GM12878 (cell line): ENCODE measurements at regions not wholly inside any gene's neighbourhood (a gene's known extent, or its start where the extent isn't known, plus 50 kb on each side); places are given as distances from the start of the nearest gene placed in this dataset.

Source experiments
- ASH2L ChIP-seq: fragments of 300-600, 200-600 bp; sonication (generic); IDR thresholded peaks from 2 replicates; pipeline ENCODE4 v1.6.1; 2017; ENCODE audit warnings: low read depth, mild to moderate bottlenecking, borderline replicate concordance
- IKZF2 ChIP-seq, 2 experiments: fragments of 450-650 bp; IDR thresholded peaks; 2 replicates each; pipeline ENCODE4 v1.6.1; 2017; ENCODE audit warnings: mild to moderate bottlenecking in 2 of 2, moderate library complexity in 2 of 2
- POLR2AphosphoS5 ChIP-seq: IDR thresholded peaks from 2 replicates; pipeline ENCODE4 v1.6.1; 2011; ENCODE audit warnings: mild to moderate bottlenecking, low read length, inconsistent platforms
- TF ChIP-seq, protein P1 (sequence below): fragments of 450-650 bp; IDR thresholded peaks from 2 replicates; pipeline ENCODE4 v1.6.1; 2017; ENCODE audit warnings: mild to moderate bottlenecking
- TF ChIP-seq, protein P2 (sequence below): fragments of 450-650 bp; IDR thresholded peaks from 2 replicates; pipeline ENCODE4 v1.6.1; 2017; ENCODE audit warnings: mild to moderate bottlenecking, moderate library complexity

DNA sequence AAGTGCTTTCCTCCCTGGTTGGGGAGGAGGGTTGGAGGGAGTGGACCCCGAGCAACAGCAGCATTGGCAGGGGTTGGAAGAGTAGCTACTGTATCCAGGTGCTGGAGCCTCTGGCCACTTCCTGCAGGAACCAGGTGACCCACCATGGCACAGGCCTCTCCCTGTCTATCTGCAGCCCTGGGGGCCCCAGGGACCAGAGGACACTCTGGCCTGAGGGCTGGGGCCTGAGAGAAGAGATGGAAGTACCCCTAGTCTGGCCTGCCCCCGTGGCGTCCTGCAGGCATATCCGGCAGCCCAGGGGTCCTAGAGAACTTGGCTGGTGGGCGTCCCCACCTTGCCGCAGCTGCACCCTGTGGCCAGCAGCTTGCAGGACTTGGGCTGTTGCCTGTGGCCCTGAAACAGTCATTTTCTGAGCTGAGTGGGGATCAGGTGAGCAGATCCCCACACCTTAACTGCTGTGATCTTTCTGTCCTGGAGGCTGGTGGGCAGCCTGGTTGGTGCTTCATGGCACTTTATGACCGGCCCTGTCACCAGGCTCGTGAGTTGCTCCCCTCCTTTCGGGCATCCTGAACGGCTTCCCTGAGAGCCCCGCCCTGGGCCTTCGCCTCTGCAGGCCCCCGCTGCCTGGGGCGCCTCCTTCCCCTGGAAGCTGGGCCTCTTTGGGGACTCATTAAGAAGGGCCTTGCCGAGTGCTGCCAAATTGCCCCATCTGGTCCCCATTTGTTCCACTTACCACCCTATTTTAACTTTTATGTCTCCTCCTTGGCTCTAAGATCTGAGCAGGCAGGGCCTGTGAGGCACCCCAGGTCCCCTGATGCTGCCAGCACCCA lies 298.6 kb downstream of the SEC14L1 start (continued):
- TF ChIP-seq, protein P1, sequence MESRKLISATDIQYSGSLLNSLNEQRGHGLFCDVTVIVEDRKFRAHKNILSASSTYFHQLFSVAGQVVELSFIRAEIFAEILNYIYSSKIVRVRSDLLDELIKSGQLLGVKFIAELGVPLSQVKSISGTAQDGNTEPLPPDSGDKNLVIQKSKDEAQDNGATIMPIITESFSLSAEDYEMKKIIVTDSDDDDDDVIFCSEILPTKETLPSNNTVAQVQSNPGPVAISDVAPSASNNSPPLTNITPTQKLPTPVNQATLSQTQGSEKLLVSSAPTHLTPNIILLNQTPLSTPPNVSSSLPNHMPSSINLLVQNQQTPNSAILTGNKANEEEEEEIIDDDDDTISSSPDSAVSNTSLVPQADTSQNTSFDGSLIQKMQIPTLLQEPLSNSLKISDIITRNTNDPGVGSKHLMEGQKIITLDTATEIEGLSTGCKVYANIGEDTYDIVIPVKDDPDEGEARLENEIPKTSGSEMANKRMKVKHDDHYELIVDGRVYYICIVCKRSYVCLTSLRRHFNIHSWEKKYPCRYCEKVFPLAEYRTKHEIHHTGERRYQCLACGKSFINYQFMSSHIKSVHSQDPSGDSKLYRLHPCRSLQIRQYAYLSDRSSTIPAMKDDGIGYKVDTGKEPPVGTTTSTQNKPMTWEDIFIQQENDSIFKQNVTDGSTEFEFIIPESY: no peak
- TF ChIP-seq ASH2L (no peak), IKZF2 (IDR thresholded peaks at IDR 0.05) (no peak), POLR2AphosphoS5 (peak; percentile 52)
- TF ChIP-seq, protein P2, sequence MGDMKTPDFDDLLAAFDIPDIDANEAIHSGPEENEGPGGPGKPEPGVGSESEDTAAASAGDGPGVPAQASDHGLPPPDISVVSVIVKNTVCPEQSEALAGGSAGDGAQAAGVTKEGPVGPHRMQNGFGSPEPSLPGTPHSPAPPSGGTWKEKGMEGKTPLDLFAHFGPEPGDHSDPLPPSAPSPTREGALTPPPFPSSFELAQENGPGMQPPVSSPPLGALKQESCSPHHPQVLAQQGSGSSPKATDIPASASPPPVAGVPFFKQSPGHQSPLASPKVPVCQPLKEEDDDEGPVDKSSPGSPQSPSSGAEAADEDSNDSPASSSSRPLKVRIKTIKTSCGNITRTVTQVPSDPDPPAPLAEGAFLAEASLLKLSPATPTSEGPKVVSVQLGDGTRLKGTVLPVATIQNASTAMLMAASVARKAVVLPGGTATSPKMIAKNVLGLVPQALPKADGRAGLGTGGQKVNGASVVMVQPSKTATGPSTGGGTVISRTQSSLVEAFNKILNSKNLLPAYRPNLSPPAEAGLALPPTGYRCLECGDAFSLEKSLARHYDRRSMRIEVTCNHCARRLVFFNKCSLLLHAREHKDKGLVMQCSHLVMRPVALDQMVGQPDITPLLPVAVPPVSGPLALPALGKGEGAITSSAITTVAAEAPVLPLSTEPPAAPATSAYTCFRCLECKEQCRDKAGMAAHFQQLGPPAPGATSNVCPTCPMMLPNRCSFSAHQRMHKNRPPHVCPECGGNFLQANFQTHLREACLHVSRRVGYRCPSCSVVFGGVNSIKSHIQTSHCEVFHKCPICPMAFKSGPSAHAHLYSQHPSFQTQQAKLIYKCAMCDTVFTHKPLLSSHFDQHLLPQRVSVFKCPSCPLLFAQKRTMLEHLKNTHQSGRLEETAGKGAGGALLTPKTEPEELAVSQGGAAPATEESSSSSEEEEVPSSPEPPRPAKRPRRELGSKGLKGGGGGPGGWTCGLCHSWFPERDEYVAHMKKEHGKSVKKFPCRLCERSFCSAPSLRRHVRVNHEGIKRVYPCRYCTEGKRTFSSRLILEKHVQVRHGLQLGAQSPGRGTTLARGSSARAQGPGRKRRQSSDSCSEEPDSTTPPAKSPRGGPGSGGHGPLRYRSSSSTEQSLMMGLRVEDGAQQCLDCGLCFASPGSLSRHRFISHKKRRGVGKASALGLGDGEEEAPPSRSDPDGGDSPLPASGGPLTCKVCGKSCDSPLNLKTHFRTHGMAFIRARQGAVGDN: no peak; the same call in 1 of the 2 replicates
